Ovary (tissue), 7 donors: ENCODE measurements at regions not wholly inside any gene's neighbourhood (a gene's known extent, or its start where the extent isn't known, plus 50 kb on each side); places are given as distances from the start of the nearest gene placed in this dataset.

ENCODE experiments used
- DNase-seq, 5 donors: peaks; one replicate each; pipeline ENCODE4 v3.0.0-alpha.2; 2019 to 2020
- H3K27ac ChIP-seq, 2 donors: fragments of 200-600 bp; one replicate each; pipeline versions ENCODE4 v1.5.1 to v1.8.0; 2019 to 2022
- H3K27me3 ChIP-seq: fragments of 200-600 bp; one replicate; pipeline ENCODE4 v1.8.0; 2022
- H3K36me3 ChIP-seq: fragments of 200-600 bp; sonication (generic); one replicate; pipeline ENCODE4 v1.5.1; 2019
- H3K4me1 ChIP-seq: one replicate; pipeline ENCODE4 v1.8.1; 2013; ENCODE audit warnings: mild to moderate bottlenecking, moderate library complexity; ENCODE audit not compliant: insufficient read depth
- H3K4me3 ChIP-seq: fragments of 200-600 bp; sonication (generic); one replicate; pipeline ENCODE4 v1.5.1; 2017
- H3K9me3 ChIP-seq, 2 donors: fragments of 200-600 bp in 1 of 2; sonication (generic) in 1 of 2; one replicate each; pipeline versions ENCODE4 v1.5.1 to v1.8.1; 2013 to 2019; ENCODE audit warnings: mild to moderate bottlenecking in 1 of 2, moderate library complexity in 1 of 2
- CTCF ChIP-seq, 3 donors: fragments of 450-650 bp in 2 of 3; fragments of 200-600 bp in 1 of 3; IDR thresholded peaks; one replicate each; pipeline versions ENCODE4 v1.5.1 to v1.8.0; 2016 to 2022; ENCODE audit warnings: antibody characterized with exemption in 3 of 3, mild to moderate bottlenecking in 1 of 3
- EP300 ChIP-seq: sonication (generic); formaldehyde crosslinking; IDR thresholded peaks from one replicate; pipeline ENCODE4 v1.6.1; 2017; ENCODE audit warnings: antibody characterized with exemption
- POLR2A ChIP-seq: fragments of 450-650 bp; IDR thresholded peaks from one replicate; pipeline ENCODE4 v1.6.1; 2017; ENCODE audit warnings: antibody characterized with exemption, mild to moderate bottlenecking, moderate library complexity
- WGBS, 3 donors: extraction: QIAGEN DNeasy Blood & Tissue Kit in 1 of 3; methylation state at CpG; one replicate each; pipeline versions ENCODE4 v1.1.5 to v1.1.7; 2013 to 2017; 5-methylcytosine and 5-hydroxymethylcytosine counted together
- intact Hi-C, 4 donors: fragments of 100-400 bp; cut with DNase I; formaldehyde crosslinking; loops; one replicate each; pipeline versions ENCODE4 v1.11.0 to v1.15.1; 2022 to 2023
- donor health status: DM: no; HTN: no; CAD: no; lungs with moderate emphysema.
- donor health status: DM: no; HTN: no; CAD: no.
- donor health status: Bipolar disorder and iron deficiency.
- donor health status: DM: no; HTN: no; CAD: no.
- donor health status: DM: yes; HTN: yes; CAD: no.

GRCh38 chr11:42823546-42823945, 488.2 kb upstream of the API5 start:
- no peaks in the 10 kb centered on the region for H3K36me3 ChIP-seq
- 58 to 76% (median 75%) methylated on average over 1 of the region's 1 CpG for WGBS, 3 donors
- no peak overlapping the region for H3K4me3 ChIP-seq
- DNase-seq = no peak
- no peak overlapping the region for H3K27ac ChIP-seq
- no peaks in the 10 kb centered on the region for H3K27me3 ChIP-seq
- H3K4me1 ChIP-seq = no peaks in the 10 kb centered on the region
- intact Hi-C loops = no loop called here
- H3K9me3 ChIP-seq = no peaks in the 10 kb centered on the region
- TF ChIP-seq CTCF (IDR thresholded peaks at IDR 0.05) = no peak
- no peak for TF ChIP-seq EP300
- no peak for TF ChIP-seq POLR2A

- DNase-seq = no peak
- TF ChIP-seq CTCF (IDR thresholded peaks at IDR 0.05) (no peak), EP300 (no peak), POLR2A (no peak)
- H3K27ac ChIP-seq = no peak overlapping the region
- H3K9me3 ChIP-seq = no peaks in the 10 kb centered on the region
- 87 to 90% (median 90%) methylated on average over 4 of the region's 4 CpGs for WGBS, 3 donors
- H3K4me1 ChIP-seq = no peaks in the 10 kb centered on the region
- intact Hi-C loops = no loop called here
- no peaks in the 10 kb centered on the region for H3K27me3 ChIP-seq
- H3K4me3 ChIP-seq = no peak overlapping the region
- H3K36me3 ChIP-seq = no peaks in the 10 kb centered on the region
Observed at GRCh38 chr11:42824067-42824466, 487.7 kb upstream of the API5 start.

GRCh38 chr11:42825598-42825997, 486.2 kb upstream of the API5 start:
- H3K4me1 ChIP-seq = no peaks in the 10 kb centered on the region
- no peak overlapping the region for H3K4me3 ChIP-seq
- intact Hi-C loops = no loop called here
- no peaks in the 10 kb centered on the region for H3K27me3 ChIP-seq
- no peaks in the 10 kb centered on the region for H3K9me3 ChIP-seq
- no peaks in the 10 kb centered on the region for H3K36me3 ChIP-seq
- no peak for DNase-seq
- WGBS, 3 donors = 77 to 87% (median 81%) methylated on average over 1 of the region's 1 CpG
- TF ChIP-seq POLR2A (no peak), EP300 (no peak), CTCF (IDR thresholded peaks at IDR 0.05) (no peak)
- H3K27ac ChIP-seq = no peak overlapping the region

GRCh38 chr11:42827845-42828244, 484.0 kb upstream of the API5 start:
- H3K9me3 ChIP-seq = no peaks in the 10 kb centered on the region
- intact Hi-C loops = no loop called here
- no peaks in the 10 kb centered on the region for H3K36me3 ChIP-seq
- no peaks in the 10 kb centered on the region for H3K27me3 ChIP-seq
- DNase-seq = no peak
- H3K27ac ChIP-seq = no peak overlapping the region
- no peaks in the 10 kb centered on the region for H3K4me1 ChIP-seq
- TF ChIP-seq POLR2A = no peak
- H3K4me3 ChIP-seq = no peak overlapping the region
- 55 to 73% (median 65%) methylated on average over 2 of the region's 2 CpGs for WGBS, 3 donors

GRCh38 chr11:42837994-42838393, 473.8 kb upstream of the API5 start:
- no peak overlapping the region for H3K27ac ChIP-seq
- no peaks in the 10 kb centered on the region for H3K27me3 ChIP-seq
- H3K4me3 ChIP-seq = no peak overlapping the region
- no peaks in the 10 kb centered on the region for H3K36me3 ChIP-seq
- H3K9me3 ChIP-seq = no peaks in the 10 kb centered on the region
- WGBS, 3 donors = 12 to 16% (median 15%) methylated on average over 3 of the region's 3 CpGs
- TF ChIP-seq CTCF (IDR thresholded peaks at IDR 0.05) = no peak
- TF ChIP-seq POLR2A = no peak
- TF ChIP-seq EP300 = no peak
- no peak for DNase-seq
- intact Hi-C loops = loop anchor here in 1 of 4 donors (5.0 kb wide), 1 partner anchor 291 kb away; no protein-coding TSS in a partner anchor
- H3K4me1 ChIP-seq = no peaks in the 10 kb centered on the region
